GM06990 (cell line): ENCODE measurements at regions not wholly inside any gene's neighbourhood (a gene's known extent, or its start where the extent isn't known, plus 50 kb on each side); places are given as distances from the start of the nearest gene placed in this dataset.
A peak's percentile ranks its signal among the peaks of the same experiment; 100 is the strongest.

Source experiments
- DNase-seq: peaks from one replicate; pipeline ENCODE4 v3.0.0-alpha.2; 2011; ENCODE audit not compliant: insufficient read length; ENCODE audit errors: extremely low read depth
- H3K27me3 ChIP-seq: replicated peaks from 2 replicates; pipeline ENCODE4 v1.6.0; 2011; ENCODE audit warnings: low read length; ENCODE audit not compliant: control insufficient read depth, insufficient read depth
- H3K36me3 ChIP-seq: 2 replicates; pipeline ENCODE4 v1.5.1; 2011; ENCODE audit warnings: low read length; ENCODE audit not compliant: control insufficient read depth, insufficient read depth
- H3K4me3 ChIP-seq: replicated peaks from 2 replicates; pipeline ENCODE4 v1.5.1; 2011; ENCODE audit warnings: low read depth, mild to moderate bottlenecking, control low read depth, low read length
- TF ChIP-seq, protein P1 (sequence below): IDR thresholded peaks from 2 replicates; pipeline ENCODE4 v1.5.1; 2011; ENCODE audit warnings: low read length, control low read depth, mild to moderate bottlenecking, inconsistent platforms; ENCODE audit not compliant: insufficient read depth, poor library complexity, severe bottlenecking

DNA sequence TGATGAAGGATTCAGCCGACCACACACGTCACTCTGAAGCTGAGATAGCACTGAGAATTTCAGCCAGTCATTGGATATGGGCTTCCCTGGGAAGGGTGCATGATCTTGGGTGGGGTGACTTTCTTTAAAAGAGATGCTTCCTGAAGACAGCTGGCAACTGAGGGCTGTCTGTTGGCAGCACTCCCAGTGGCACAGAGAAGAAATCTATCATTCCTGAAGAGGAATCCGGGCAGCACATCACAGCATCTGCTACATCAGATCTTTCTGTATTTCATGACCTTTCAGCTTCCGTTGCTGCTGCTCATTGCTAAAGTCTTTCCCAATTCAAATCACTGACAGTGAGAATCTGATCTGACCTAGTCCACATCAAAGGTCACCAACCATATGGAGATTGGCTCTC, 193.8 kb upstream of the RBPJ start:
- DNase-seq = no peak
- Histone ChIP-seq H3K36me3 (no peaks in the 10 kb centered on the region), H3K4me3 (no peak overlapping the region), H3K27me3 (no peaks in the 10 kb centered on the region)
- TF ChIP-seq, protein P1, sequence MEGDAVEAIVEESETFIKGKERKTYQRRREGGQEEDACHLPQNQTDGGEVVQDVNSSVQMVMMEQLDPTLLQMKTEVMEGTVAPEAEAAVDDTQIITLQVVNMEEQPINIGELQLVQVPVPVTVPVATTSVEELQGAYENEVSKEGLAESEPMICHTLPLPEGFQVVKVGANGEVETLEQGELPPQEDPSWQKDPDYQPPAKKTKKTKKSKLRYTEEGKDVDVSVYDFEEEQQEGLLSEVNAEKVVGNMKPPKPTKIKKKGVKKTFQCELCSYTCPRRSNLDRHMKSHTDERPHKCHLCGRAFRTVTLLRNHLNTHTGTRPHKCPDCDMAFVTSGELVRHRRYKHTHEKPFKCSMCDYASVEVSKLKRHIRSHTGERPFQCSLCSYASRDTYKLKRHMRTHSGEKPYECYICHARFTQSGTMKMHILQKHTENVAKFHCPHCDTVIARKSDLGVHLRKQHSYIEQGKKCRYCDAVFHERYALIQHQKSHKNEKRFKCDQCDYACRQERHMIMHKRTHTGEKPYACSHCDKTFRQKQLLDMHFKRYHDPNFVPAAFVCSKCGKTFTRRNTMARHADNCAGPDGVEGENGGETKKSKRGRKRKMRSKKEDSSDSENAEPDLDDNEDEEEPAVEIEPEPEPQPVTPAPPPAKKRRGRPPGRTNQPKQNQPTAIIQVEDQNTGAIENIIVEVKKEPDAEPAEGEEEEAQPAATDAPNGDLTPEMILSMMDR = no peak

DNA sequence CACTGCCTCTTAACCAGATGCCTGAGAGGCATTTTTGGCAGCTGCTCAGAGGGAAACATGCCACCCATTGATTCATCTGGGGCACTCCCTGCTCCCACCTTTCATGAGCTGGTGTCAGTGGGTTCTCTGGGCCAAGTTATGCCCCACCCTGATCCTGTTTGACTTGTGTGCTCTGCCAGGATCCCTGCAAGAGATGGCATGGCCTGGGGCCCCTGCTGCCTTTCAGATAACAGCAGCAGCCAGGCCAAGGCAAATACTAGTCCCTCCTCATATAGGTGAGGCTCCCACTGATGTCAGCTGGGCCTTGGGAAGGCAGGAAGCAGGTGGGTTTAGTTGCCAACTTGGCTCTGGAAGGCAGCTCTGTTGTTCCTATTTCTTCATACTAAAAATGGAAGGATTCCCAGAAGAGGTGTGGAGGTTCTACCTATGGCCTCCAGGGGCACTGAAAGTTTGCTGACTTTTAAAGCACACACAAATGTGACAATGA, 192.9 kb upstream of the RBPJ start:
- Histone ChIP-seq H3K36me3 (no peaks in the 10 kb centered on the region), H3K4me3 (no peak overlapping the region), H3K27me3 (no peaks in the 10 kb centered on the region)
- no peak for DNase-seq
- TF ChIP-seq, protein P1 = no peak

GRCh38 chr4:26130173-26130572, 190.6 kb upstream of the RBPJ start:
- TF ChIP-seq, protein P1 = no peak
- no peaks in the 10 kb centered on the region for H3K27me3 ChIP-seq
- peak overlapping the region; percentile 8; the same call in 1 of the 2 replicates for H3K4me3 ChIP-seq
- peak; percentile 75 for DNase-seq
- H3K36me3 ChIP-seq = no peaks in the 10 kb centered on the region

DNA sequence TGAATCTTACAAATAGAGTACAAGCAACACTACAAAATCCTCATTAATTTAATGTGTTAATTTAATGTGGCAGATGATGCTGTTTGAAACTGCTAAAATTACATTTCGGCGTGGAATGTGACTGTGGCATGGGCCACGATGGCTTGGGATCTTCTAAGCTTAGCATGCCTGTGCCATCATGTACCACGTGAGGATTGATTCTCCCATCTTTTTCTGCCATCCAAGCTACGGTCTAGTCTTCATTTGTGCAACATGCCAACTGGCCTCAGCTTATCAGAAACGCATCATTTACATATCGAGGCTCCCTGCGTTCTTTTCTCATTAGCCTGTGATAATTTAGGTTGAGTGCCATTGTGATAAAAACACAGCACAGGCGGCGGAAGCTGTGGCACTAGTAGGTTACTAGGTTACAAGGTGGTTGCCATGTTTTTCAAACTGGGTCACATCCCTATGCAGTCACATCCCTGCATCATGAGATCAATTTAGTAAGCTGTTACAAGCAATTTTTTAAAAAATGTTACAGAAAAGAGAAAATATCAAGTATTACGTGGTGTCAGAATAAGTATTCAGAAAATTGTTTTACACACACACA, 189.9 kb upstream of the RBPJ start:
- no peak overlapping the region; the same call in 1 of the 2 replicates for H3K4me3 ChIP-seq
- no peaks in the 10 kb centered on the region for H3K27me3 ChIP-seq
- no peak for DNase-seq
- TF ChIP-seq, protein P1 = no peak
- H3K36me3 ChIP-seq = no peaks in the 10 kb centered on the region

DNA sequence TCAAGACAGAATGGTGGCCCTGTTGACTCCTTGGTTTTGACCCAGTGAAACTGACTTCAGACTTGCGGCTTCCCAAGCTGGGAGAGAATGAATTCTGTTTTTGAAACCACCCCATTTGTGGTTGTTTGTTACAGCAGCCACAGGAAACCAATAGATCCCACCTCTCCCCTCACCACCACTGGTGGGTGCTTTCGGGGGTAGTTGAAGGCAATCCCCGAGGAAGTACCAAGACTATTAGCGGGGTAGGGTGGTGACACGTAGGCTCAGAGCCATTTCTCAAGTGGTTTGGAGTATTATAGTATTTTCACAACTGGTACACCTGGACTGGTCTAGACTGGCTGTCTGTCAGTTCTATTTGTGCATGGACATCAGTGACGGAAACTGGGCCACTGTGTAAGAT, 189.1 kb upstream of the RBPJ start:
- no peaks in the 10 kb centered on the region for H3K27me3 ChIP-seq
- peak; percentile 61 for DNase-seq
- TF ChIP-seq, protein P1 = no peak
- no peak overlapping the region for H3K4me3 ChIP-seq
- H3K36me3 ChIP-seq = no peaks in the 10 kb centered on the region

- peak; percentile 26 for DNase-seq
- Histone ChIP-seq H3K27me3 (no peaks in the 10 kb centered on the region), H3K4me3 (no peak overlapping the region), H3K36me3 (no peaks in the 10 kb centered on the region)
- TF ChIP-seq, protein P1 = peak; percentile 64
These were observed 188.0 kb upstream of the RBPJ start for GRCh38 chr4:26132858-26133257.
